CD4-positive, CD25-positive, alpha-beta regulatory T cell (primary cell): ENCODE measurements at regions not wholly inside any gene's neighbourhood (a gene's known extent, or its start where the extent isn't known, plus 50 kb on each side); places are given as distances from the start of the nearest gene placed in this dataset.

Source experiments
- ATAC-seq, 2 donors: fragments of 150-1000 bp; cut with Tn5 transposase; one replicate each; pipeline ENCODE4 v1.10.0; 2021; ENCODE audit warnings: low read depth in 2 of 2, moderate number of reproducible peaks in 2 of 2, moderate library complexity in 1 of 2
- DNase-seq, 3 donors: peaks; one replicate each; pipeline versions ENCODE4 v3.0.0 to v3.0.0-alpha.2; 2012 to 2022; ENCODE audit warnings: mixed read lengths in 1 of 3
- H3K27ac ChIP-seq: one replicate; pipeline ENCODE4 v1.7.0; 2013; ENCODE audit warnings: mild to moderate bottlenecking, low read length; ENCODE audit not compliant: insufficient read depth, poor library complexity, severe bottlenecking
- H3K27me3 ChIP-seq: one replicate; pipeline ENCODE4 v1.7.0; 2013; ENCODE audit warnings: low read length; ENCODE audit not compliant: control insufficient read depth, insufficient read depth
- H3K36me3 ChIP-seq: one replicate; pipeline ENCODE4 v1.7.0; 2013; ENCODE audit warnings: mild to moderate bottlenecking, low read length, moderate library complexity; ENCODE audit not compliant: control insufficient read depth, insufficient read depth
- H3K4me1 ChIP-seq: 2 replicates; pipeline ENCODE4 v1.7.0; 2013; ENCODE audit warnings: mild to moderate bottlenecking, low read length; ENCODE audit not compliant: insufficient read depth, control insufficient read depth, poor library complexity, severe bottlenecking
- H3K4me3 ChIP-seq: one replicate; pipeline ENCODE4 v1.7.0; 2013; ENCODE audit warnings: low read depth, mild to moderate bottlenecking, low read length, moderate library complexity
- H3K9me3 ChIP-seq, 2 experiments: 1 replicate in 1 of 2; 2 replicates in 1 of 2; pipeline ENCODE4 v1.7.0; 2013; ENCODE audit warnings: low read length in 2 of 2, mild to moderate bottlenecking in 1 of 2, moderate library complexity in 1 of 2; ENCODE audit not compliant: control insufficient read depth in 2 of 2
- H3K27ac Mint-ChIP-seq, 3 donors: one replicate each; pipeline ENCODE4 v1.8.0; 2020 to 2022; ENCODE audit warnings: mild to moderate bottlenecking in 3 of 3, mixed read lengths in 3 of 3, moderate library complexity in 2 of 3
- H3K27me3 Mint-ChIP-seq: one replicate; pipeline ENCODE4 v1.8.0; 2022; ENCODE audit warnings: mild to moderate bottlenecking, mixed read lengths
- H3K36me3 Mint-ChIP-seq: one replicate; pipeline ENCODE4 v1.8.0; 2020; ENCODE audit warnings: mixed read lengths
- H3K4me1 Mint-ChIP-seq, 4 donors: one replicate each; pipeline ENCODE4 v1.8.0; 2020 to 2022; ENCODE audit warnings: mixed read lengths in 4 of 4, mild to moderate bottlenecking in 1 of 4
- H3K4me3 Mint-ChIP-seq, 4 donors: one replicate each; pipeline ENCODE4 v1.8.0; 2020 to 2022; ENCODE audit warnings: mild to moderate bottlenecking in 4 of 4, mixed read lengths in 4 of 4, moderate library complexity in 3 of 4
- H3K9me3 Mint-ChIP-seq, 7 donors: one replicate each; pipeline ENCODE4 v1.8.0; 2020 to 2022; ENCODE audit warnings: mixed read lengths in 7 of 7, mild to moderate bottlenecking in 3 of 7, moderate library complexity in 2 of 7

DNA sequence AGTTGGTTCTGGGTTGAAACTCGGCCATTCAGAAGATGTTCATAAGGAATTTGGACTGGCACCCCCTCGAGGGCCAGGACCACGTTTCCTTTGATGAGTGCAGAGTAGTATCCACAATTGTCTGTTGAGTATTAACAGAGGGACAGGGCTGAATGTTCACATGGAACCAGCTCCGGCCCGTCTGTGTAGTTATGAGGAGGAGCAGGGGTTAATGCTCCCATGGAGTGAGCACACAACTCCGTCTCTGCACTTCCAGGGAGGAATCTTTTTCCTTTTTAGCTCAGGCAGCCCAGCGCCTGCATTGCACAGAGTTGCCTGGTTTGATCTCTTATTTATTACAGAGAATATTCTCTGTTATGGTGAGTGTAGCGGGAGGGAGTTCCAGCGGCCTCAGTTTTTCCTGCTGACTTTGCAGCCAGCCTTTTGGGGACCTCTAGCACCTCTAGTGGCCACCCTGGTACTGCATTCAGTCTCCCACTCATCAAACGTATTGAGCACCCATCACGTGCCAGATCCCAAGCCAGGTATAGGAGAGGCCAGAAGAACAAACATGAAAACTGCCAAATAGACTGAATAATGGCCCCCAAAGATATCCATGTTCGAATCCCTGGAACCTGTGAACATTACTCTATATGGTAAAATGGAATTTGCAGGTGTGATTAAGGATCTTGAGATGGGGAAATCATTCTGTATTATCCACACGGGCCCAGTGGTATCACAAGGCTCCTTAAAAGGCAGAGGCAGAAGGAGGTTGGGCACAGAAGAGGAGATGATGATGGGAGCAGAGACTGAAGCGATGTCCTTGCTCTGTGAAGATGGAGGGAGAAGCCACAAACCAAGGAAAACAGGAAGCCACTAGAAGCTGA is 167.7 kb upstream of the CSF3R start:
- DNase-seq (peak in 2 of 3 donors; percentile 10 to 45), ATAC-seq (peak; percentile 48 to 50)
- Histone ChIP-seq H3K27me3 (peaks cover 11% of the 10 kb centered on the region), H3K9me3 (no peaks in the 10 kb centered on the region), H3K4me3 (no peak overlapping the region), H3K4me1 (no peaks in the 10 kb centered on the region), H3K36me3 (no peaks in the 10 kb centered on the region), H3K27ac (no peak overlapping the region)
- Mint-ChIP-seq H3K27ac (peak overlapping the region in 1 of 3 donors; percentile 38), H3K36me3 (no peaks in the 10 kb centered on the region), H3K4me3 (no peak overlapping the region), H3K27me3 (peaks cover 33% of the 10 kb centered on the region), H3K4me1 (no peaks in the 10 kb centered on the region), H3K9me3 (peaks cover 0 to 3% (median 0%) of the 10 kb centered on the region in 7 donors)

DNA sequence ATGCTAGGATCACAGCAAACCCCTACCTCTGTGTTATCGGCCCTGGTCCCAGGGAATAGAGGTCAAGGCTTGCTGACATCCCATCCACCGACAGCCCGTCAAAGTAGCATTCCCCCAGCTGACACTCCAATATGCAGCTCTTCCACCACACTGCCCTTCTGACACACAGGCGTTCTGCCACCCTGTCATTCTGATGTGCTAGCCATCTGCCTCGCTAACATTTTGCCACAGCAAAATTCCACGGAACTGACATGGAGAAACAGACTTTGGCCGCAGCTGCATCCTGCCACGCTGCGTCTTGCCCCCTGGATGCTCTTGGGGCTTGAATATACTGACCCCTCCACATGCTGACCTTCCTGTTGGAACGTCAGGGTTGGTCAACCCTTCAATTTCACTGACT is 163.2 kb upstream of the CSF3R start:
- ATAC-seq (no peak), DNase-seq (no peak)
- Mint-ChIP-seq H3K4me3 (no peak overlapping the region), H3K4me1 (no peaks in the 10 kb centered on the region), H3K9me3 (peaks cover 0 to 1% (median 0%) of the 10 kb centered on the region in 7 donors), H3K27ac (no peak overlapping the region), H3K27me3 (peaks cover 29% of the 10 kb centered on the region), H3K36me3 (no peaks in the 10 kb centered on the region)
- H3K4me3 ChIP-seq: no peak overlapping the region
- peaks cover 7% of the 10 kb centered on the region for H3K27me3 ChIP-seq
- no peak overlapping the region for H3K27ac ChIP-seq
- H3K9me3 ChIP-seq: no peaks in the 10 kb centered on the region
- no peaks in the 10 kb centered on the region for H3K4me1 ChIP-seq
- H3K36me3 ChIP-seq: no peaks in the 10 kb centered on the region

DNA sequence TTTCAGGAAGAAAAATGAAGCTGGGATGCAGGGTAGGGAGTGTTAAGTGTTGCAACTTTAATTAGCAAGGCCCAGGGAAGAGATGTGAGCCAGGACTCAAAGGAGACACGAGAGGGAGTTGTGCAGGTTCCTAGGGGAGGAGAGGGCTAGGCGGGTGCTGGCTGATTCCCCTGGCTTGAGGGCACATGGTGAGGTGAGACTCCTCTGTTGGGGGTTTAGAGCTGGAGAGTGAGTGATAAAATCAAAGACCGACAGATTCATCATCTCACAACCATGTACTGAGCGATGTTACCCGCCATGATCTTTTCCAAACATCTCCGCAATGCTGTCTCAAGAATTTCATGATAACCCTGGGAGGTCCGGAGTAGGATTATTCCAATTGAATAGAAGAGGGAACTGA is 161.8 kb upstream of the CSF3R start:
- Mint-ChIP-seq H3K36me3 (no peaks in the 10 kb centered on the region), H3K4me1 (no peaks in the 10 kb centered on the region), H3K4me3 (no peak overlapping the region), H3K27me3 (peaks cover 22% of the 10 kb centered on the region), H3K9me3 (peaks cover 0 to 1% (median 0%) of the 10 kb centered on the region in 7 donors), H3K27ac (no peak overlapping the region)
- DNase-seq (no peak), ATAC-seq (no peak)
- H3K27me3 ChIP-seq: peaks cover 3% of the 10 kb centered on the region
- no peaks in the 10 kb centered on the region for H3K9me3 ChIP-seq
- H3K27ac ChIP-seq: no peak overlapping the region
- H3K36me3 ChIP-seq: no peaks in the 10 kb centered on the region
- no peak overlapping the region for H3K4me3 ChIP-seq
- no peaks in the 10 kb centered on the region for H3K4me1 ChIP-seq

DNA sequence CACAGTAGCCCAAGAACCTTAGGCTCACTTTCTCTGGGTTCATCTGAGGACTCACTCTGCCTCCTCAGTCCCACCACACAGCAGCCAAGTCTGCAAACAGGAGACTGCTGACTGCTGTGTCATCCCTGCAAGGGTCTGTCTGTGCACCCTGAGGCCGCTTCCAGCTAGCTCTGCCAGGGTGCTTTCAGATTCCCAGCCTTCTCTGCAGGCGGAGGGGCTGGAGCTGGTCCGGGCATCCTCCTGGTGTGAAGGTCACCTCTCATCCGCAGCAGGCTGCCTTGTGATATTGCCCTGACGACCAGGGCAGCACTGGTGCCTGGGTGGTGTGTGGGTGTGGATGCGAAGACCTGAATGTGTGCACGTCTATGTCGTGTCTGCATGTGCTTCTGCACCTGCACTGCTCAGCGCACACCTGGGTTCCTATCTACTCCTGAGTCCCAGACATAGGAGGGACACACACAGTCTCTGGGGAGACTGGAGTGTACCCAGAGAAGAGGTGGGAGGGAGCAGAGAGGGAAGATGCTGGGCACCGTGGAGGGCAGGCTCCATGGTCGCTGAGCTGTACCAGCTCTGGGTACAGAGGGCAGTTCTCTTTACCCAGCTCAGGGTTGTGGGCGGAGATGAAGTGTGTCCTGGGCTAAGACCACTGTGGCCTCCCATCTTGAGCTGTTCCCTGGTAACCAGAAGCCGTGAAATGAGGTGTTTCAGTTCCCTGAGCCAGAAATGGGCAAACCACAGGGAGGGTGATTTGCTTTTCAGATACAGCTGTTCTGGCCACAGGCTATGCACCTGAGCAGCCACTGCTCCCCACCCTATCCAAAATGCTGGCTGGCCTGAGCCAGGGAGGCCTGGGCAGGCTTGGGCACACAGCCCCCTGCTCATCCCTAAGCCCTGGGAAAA is 160.9 kb upstream of the CSF3R start:
- peaks cover 31% of the 10 kb centered on the region for H3K27me3 Mint-ChIP-seq
- Histone ChIP-seq H3K9me3 (no peaks in the 10 kb centered on the region), H3K4me1 (no peaks in the 10 kb centered on the region), H3K27me3 (no peaks in the 10 kb centered on the region), H3K27ac (no peak overlapping the region), H3K36me3 (no peaks in the 10 kb centered on the region), H3K4me3 (no peak overlapping the region)
- H3K27ac Mint-ChIP-seq: no peak overlapping the region
- no peak overlapping the region for H3K4me3 Mint-ChIP-seq
- DNase-seq: no peak
- ATAC-seq: no peak
- H3K36me3 Mint-ChIP-seq: no peaks in the 10 kb centered on the region
- H3K4me1 Mint-ChIP-seq: no peaks in the 10 kb centered on the region
- peaks cover 0 to 3% (median 0%) of the 10 kb centered on the region in 7 donors for H3K9me3 Mint-ChIP-seq

DNA sequence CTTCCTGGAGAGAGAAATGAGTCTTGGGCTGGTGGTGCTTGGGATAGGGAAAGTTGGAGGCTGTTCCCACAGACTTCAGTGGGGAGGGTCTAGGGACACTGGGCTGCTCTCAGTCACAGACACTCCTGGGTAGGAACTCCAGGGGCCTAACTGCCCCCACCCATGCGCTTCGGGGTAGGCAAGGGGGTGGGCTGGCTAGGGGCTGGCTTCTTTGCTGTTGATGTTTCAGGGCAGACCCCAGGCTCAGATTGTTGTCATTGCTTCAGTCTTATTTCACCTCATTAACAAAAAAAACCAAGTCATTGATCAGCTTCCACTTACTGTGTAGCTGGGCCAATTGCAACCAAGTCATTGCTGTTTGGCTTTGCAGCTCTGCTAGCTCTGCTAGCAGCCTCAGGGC is 160.1 kb upstream of the CSF3R start:
- H3K4me3 Mint-ChIP-seq: no peak overlapping the region
- Histone ChIP-seq H3K4me3 (no peak overlapping the region), H3K4me1 (no peaks in the 10 kb centered on the region), H3K27ac (no peak overlapping the region), H3K9me3 (no peaks in the 10 kb centered on the region), H3K27me3 (no peaks in the 10 kb centered on the region), H3K36me3 (no peaks in the 10 kb centered on the region)
- no peaks in the 10 kb centered on the region for H3K36me3 Mint-ChIP-seq
- ATAC-seq (no peak), DNase-seq (no peak)
- peaks cover 0 to 3% (median 0%) of the 10 kb centered on the region in 7 donors for H3K9me3 Mint-ChIP-seq
- peaks cover 27% of the 10 kb centered on the region for H3K27me3 Mint-ChIP-seq
- no peak overlapping the region for H3K27ac Mint-ChIP-seq
- H3K4me1 Mint-ChIP-seq: no peaks in the 10 kb centered on the region

DNA sequence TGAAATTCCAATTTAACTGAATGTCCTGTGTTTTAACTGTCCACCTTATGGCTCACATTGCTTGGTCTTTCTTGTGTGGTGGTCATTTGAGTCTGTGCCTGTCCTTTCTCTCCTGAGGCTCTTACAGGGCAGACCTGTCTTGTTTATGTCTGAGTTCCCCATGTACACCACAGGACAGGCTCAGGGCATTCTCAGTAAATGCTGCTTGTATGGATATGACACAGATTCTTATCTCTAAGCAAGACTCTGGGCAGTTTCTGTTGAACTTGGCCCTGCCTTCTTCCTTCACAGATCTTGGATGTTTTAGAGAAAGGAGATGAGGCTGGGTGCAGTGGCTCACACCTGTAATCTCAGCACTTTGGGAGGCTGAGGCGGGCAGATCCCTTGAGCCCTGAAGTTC is 159.1 kb upstream of the CSF3R start:
- Mint-ChIP-seq H3K4me1 (no peaks in the 10 kb centered on the region), H3K27me3 (peaks cover 25% of the 10 kb centered on the region), H3K36me3 (no peaks in the 10 kb centered on the region), H3K4me3 (no peak overlapping the region), H3K9me3 (peaks cover 0 to 3% (median 0%) of the 10 kb centered on the region in 7 donors), H3K27ac (no peak overlapping the region)
- no peak overlapping the region for H3K4me3 ChIP-seq
- H3K27ac ChIP-seq: no peak overlapping the region
- ATAC-seq: no peak
- no peaks in the 10 kb centered on the region for H3K4me1 ChIP-seq
- H3K27me3 ChIP-seq: no peaks in the 10 kb centered on the region
- no peaks in the 10 kb centered on the region for H3K9me3 ChIP-seq
- H3K36me3 ChIP-seq: no peaks in the 10 kb centered on the region
- DNase-seq: no peak

DNA sequence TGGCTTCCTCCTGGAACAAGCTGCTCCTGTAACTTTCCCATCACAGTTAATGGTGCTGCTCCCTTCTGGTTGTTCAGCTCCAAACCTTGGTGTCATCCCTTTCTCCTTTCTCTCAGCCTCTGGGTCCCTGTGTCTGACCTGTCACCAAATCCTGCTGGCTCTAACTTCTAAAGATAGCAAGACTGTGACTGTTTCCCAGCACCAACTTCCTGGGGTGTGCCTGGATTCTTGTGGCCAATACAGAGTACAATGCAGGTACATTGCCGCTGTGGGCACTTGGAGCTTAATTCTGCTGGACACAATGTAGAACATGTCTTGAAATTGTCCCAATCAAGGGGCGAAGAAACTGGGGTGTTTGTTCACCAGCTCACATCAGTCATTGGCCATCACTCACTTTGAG is 156.7 kb upstream of the CSF3R start:
- Mint-ChIP-seq H3K27me3 (peaks cover 15% of the 10 kb centered on the region), H3K4me1 (no peaks in the 10 kb centered on the region), H3K27ac (no peak overlapping the region), H3K36me3 (no peaks in the 10 kb centered on the region), H3K4me3 (peak overlapping the region in 1 of 4 donors; percentile 45), H3K9me3 (peaks cover 0 to 3% (median 0%) of the 10 kb centered on the region in 7 donors)
- Histone ChIP-seq H3K4me3 (no peak overlapping the region), H3K36me3 (no peaks in the 10 kb centered on the region), H3K4me1 (no peaks in the 10 kb centered on the region), H3K9me3 (no peaks in the 10 kb centered on the region), H3K27me3 (no peaks in the 10 kb centered on the region), H3K27ac (no peak overlapping the region)
- DNase-seq (no peak), ATAC-seq (no peak)
